DND-41 (cell line): ENCODE measurements at regions not wholly inside any gene's neighbourhood (a gene's known extent, or its start where the extent isn't known, plus 50 kb on each side); places are given as distances from the start of the nearest gene placed in this dataset.

ENCODE experiments used
- ATAC-seq: fragments of 200-7000 bp; cut with Tn5 transposase; 3 replicates; pipeline ENCODE4 v1.9.1; 2021; ENCODE audit warnings: low read depth; ENCODE audit not compliant: insufficient read depth
- DNase-seq: peaks from one replicate; pipeline ENCODE4 v3.0.0-alpha.2; 2020
- H2AFZ ChIP-seq: 2 replicates; pipeline ENCODE4 v1.6.0; 2012; ENCODE audit warnings: low read depth, low read length
- H3K27ac ChIP-seq: 2 replicates; pipeline ENCODE4 v1.5.1; 2012; ENCODE audit warnings: low read length, inconsistent platforms
- H3K27me3 ChIP-seq: fragments of 200-600 bp; sonication (generic); 2 replicates; pipeline ENCODE4 v1.6.0; 2012; ENCODE audit warnings: low read length, mild to moderate bottlenecking, inconsistent platforms; ENCODE audit not compliant: insufficient read depth, poor library complexity
- H3K36me3 ChIP-seq: 2 replicates; pipeline ENCODE4 v1.5.1; 2012; ENCODE audit warnings: low read length, inconsistent platforms; ENCODE audit not compliant: insufficient read depth
- H3K4me1 ChIP-seq: 2 replicates; pipeline ENCODE4 v1.5.1; 2012; ENCODE audit warnings: mild to moderate bottlenecking, low read length; ENCODE audit not compliant: insufficient read depth
- H3K4me2 ChIP-seq: 2 replicates; pipeline ENCODE4 v1.6.0; 2012; ENCODE audit warnings: mild to moderate bottlenecking, moderate library complexity, low read length, inconsistent platforms; ENCODE audit not compliant: insufficient read depth
- H3K4me3 ChIP-seq, 2 experiments: fragments of 200-600 bp in 1 of 2; shearing (Covaris generic) in 1 of 2; 2 replicates each; pipeline ENCODE4 v1.5.1; 2012 to 2016; ENCODE audit warnings: inconsistent platforms in 2 of 2, low read length in 2 of 2, mild to moderate bottlenecking in 2 of 2, low read depth in 1 of 2, moderate library complexity in 1 of 2
- H3K79me2 ChIP-seq: 2 replicates; pipeline ENCODE4 v1.6.0; 2012; ENCODE audit warnings: low read length, inconsistent platforms; ENCODE audit not compliant: insufficient read depth
- H3K9ac ChIP-seq: 2 replicates; pipeline ENCODE4 v1.6.0; 2012; ENCODE audit warnings: low read depth, mild to moderate bottlenecking, inconsistent platforms, low read length, moderate library complexity
- H3K9me3 ChIP-seq: 2 replicates; pipeline ENCODE4 v1.5.1; 2012; ENCODE audit warnings: low read length, moderate library complexity, mild to moderate bottlenecking, inconsistent platforms; ENCODE audit not compliant: insufficient read depth, severe bottlenecking
- H4K20me1 ChIP-seq: 2 replicates; pipeline ENCODE4 v1.6.0; 2012; ENCODE audit warnings: low read length; ENCODE audit not compliant: insufficient read depth
- CTCF ChIP-seq: IDR thresholded peaks from 2 replicates; pipeline ENCODE4 v1.5.1; 2012; ENCODE audit warnings: borderline replicate concordance, low read length, moderate library complexity, mild to moderate bottlenecking; ENCODE audit not compliant: poor library complexity, severe bottlenecking; ENCODE audit errors: extremely low read depth
- EZH2 ChIP-seq: IDR thresholded peaks from 3 replicates; pipeline ENCODE4 v1.6.1; 2012; ENCODE audit warnings: borderline replicate concordance, low read depth, mild to moderate bottlenecking, moderate library complexity, low read length, inconsistent platforms; ENCODE audit not compliant: severe bottlenecking

DNA sequence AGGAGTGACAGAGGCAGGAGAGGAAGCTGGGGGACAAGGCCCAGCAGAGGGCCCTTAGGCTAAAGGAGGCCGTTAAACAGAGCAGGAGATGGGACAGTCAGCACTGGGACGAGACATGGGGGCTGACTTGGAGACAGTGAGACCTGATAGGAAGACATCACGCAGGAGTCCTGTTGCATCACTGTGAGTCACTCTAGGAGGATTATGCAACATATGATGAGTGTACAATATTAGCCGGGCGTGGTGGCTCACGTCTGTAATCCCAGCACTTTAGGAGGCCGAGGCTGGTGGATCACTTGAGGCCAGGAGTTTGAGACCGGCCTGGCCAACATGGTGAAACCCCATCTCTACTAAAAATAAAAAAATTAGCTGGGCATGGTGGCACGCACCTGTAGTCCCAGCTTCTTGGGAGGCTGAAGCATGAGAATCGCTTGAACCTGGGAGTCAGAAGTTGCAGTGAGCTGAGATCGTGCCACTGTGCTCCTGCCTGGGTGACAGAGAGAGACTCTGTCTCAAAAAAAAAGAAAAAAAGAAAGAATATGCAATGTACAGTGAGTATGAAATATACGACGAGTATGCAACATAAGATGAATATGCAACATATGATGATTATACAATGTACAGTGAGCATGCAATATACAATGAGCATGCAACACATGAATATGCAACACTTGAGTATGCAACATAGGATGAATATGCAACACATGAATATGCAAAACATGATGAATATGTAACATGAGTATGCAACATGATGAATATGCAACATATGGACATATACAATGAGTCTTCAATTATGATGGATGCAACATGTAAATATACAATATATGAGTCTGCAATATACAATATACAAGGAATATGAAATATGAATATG is 83.3 kb upstream of the ID2 start:
- Histone ChIP-seq H3K79me2 (no peaks in the 10 kb centered on the region), H3K4me1 (no peaks in the 10 kb centered on the region), H3K4me3 (no peak overlapping the region), H3K9me3 (no peaks in the 10 kb centered on the region), H2AFZ (no peak overlapping the region), H3K9ac (no peak overlapping the region), H3K36me3 (no peaks in the 10 kb centered on the region), H3K27ac (no peak overlapping the region), H4K20me1 (no peaks in the 10 kb centered on the region), H3K27me3 (no peaks in the 10 kb centered on the region), H3K4me2 (no peak overlapping the region)
- ATAC-seq (no peak), DNase-seq (no peak)
- TF ChIP-seq EZH2 (no peak), CTCF (no peak)

- no peaks in the 10 kb centered on the region for H3K27me3 ChIP-seq
- no peaks in the 10 kb centered on the region for H3K9me3 ChIP-seq
- H3K27ac ChIP-seq = no peak overlapping the region
- H4K20me1 ChIP-seq = no peaks in the 10 kb centered on the region
- no peak for ATAC-seq
- no peak for TF ChIP-seq EZH2
- no peak for TF ChIP-seq CTCF
- no peak overlapping the region for H3K4me3 ChIP-seq
- H3K36me3 ChIP-seq = no peaks in the 10 kb centered on the region
- no peak overlapping the region for H3K9ac ChIP-seq
- DNase-seq = no peak
- no peaks in the 10 kb centered on the region for H3K4me1 ChIP-seq
- H3K4me2 ChIP-seq = no peak overlapping the region
- no peaks in the 10 kb centered on the region for H3K79me2 ChIP-seq
- no peak overlapping the region for H2AFZ ChIP-seq
Observed at GRCh38 chr2:8599421-8600242, 82.2 kb upstream of the ID2 start.

DNA sequence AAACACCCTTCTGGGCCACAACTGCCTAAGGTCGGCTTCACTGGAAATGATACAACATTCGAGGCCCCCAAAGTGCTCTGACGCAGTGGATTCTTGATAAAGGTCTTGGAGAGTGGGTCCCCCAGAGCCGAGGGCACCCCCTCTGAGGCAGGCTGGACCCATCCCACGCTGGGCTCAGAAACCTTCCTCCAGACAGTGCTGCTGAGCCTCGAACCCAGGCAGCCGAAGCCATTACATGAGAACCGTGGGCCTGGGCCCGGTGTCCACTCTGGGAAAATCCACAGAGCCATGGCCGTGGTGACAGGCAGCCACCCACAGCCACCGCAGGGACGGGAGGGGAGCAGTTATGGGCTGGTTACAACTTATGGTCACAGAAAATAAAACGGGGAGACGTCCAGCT is 81.4 kb upstream of the ID2 start:
- no peak for DNase-seq
- H3K4me3 ChIP-seq = no peak overlapping the region
- ATAC-seq = no peak
- H4K20me1 ChIP-seq = no peaks in the 10 kb centered on the region
- H3K4me2 ChIP-seq = no peak overlapping the region
- H3K79me2 ChIP-seq = no peaks in the 10 kb centered on the region
- no peaks in the 10 kb centered on the region for H3K27me3 ChIP-seq
- H2AFZ ChIP-seq = no peak overlapping the region
- no peaks in the 10 kb centered on the region for H3K4me1 ChIP-seq
- no peak overlapping the region for H3K27ac ChIP-seq
- no peak for TF ChIP-seq EZH2
- TF ChIP-seq CTCF = no peak
- no peaks in the 10 kb centered on the region for H3K36me3 ChIP-seq
- H3K9me3 ChIP-seq = no peaks in the 10 kb centered on the region
- no peak overlapping the region for H3K9ac ChIP-seq
